GM19452 (cell line): ENCODE measurements at regions not wholly inside any gene's neighbourhood (a gene's known extent, or its start where the extent isn't known, plus 50 kb on each side); places are given as distances from the start of the nearest gene placed in this dataset.

Experiments
- ATAC-seq: cut with Tn5 transposase; IDR thresholded peaks from one replicate; pipeline ENCODE4 v1.9.1; 2021; ENCODE audit not compliant: unreplicated experiment

- ATAC-seq: no peak
Measured at GRCh38 chr13:97057176-97057575, 62.9 kb upstream of the OXGR1 start.

GRCh38 chr13:97058391-97058790 is 64.1 kb upstream of the OXGR1 start:
- no peak for ATAC-seq

- ATAC-seq: no peak
Measured at GRCh38 chr13:97058926-97059325, 64.7 kb upstream of the OXGR1 start.

- ATAC-seq: no peak
Measured at GRCh38 chr13:97067017-97067895, 73.0 kb upstream of the OXGR1 start.

GRCh38 chr13:97068151-97068550 is 73.9 kb upstream of the OXGR1 start:
- ATAC-seq: no peak

DNA sequence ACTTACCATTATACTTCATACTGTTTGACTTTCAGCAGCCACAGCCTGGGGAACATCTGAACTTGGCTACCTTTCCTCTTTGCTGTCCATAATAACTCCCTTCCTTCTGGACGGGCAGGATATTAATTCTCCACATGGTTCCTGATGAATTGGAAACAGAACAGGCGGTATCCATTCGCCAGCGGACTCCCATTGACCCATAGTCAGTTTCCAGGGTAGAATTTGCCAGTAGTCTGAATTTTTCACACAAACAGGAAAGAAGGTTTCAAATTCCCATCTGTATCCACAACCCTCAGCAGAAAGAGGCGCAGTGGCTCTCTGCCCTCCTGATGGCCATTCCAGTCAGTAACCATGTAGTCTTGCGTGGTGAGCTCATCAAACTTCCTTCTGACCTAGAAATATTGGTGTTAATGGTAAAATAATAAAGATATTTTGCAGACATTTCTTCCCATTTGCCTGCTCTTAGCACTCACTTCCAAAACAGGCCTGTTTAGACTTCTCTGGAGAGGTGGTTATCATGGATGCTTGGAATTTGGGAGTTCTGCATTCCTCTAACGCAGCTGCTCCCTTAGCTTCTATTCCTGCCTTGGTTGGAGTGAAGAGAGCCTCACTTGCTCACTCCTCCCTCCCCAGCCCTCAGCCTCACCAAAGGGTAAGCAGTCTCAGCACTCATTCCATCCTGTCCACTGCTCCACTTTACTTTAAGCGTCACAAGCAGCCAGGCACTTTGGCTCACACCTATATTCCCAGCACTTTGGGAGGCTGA is 75.0 kb upstream of the OXGR1 start:
- ATAC-seq: no peak

GRCh38 chr13:97072297-97072696 is 78.0 kb upstream of the OXGR1 start:
- no peak for ATAC-seq

DNA sequence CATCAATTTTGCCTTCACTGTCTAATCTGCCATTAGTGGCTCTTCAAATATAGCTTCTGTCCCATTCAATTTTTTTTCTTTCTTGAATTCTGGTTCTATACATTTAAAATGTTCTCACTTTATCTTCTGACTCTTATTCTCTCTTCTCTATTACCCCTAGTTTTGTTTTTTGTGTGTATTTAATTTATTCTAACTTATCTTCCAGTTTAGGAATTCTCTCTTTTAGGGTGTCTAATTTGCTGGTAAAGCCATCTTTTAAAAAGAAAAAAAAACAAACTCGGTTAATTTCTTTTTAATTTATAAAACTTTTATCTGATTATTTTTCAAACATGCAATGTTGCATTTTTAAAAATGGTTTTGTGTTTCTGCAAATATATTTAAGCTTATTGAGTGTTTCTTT is 80.3 kb upstream of the OXGR1 start:
- ATAC-seq: no peak

GRCh38 chr13:97076898-97077297 is 82.6 kb upstream of the OXGR1 start:
- no peak for ATAC-seq

DNA sequence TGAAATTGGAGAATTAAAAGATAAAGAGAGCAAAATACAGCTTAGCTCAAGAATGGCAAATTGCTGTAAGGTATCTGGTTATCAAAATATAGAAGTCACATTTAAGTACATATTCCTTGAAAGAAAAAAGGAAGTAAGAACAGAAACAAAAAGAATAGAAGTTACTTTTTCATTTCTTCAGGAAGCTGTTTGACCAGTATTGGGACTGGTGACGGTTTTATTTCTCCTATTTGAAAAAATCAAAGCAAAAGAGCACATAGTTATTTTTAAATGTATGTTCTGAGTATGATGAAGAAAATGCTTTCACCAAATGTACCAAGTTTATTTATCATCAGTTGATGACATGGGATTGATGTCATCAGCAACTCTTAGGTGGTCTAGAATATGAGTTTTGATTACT is 83.1 kb upstream of the OXGR1 start:
- no peak for ATAC-seq

DNA sequence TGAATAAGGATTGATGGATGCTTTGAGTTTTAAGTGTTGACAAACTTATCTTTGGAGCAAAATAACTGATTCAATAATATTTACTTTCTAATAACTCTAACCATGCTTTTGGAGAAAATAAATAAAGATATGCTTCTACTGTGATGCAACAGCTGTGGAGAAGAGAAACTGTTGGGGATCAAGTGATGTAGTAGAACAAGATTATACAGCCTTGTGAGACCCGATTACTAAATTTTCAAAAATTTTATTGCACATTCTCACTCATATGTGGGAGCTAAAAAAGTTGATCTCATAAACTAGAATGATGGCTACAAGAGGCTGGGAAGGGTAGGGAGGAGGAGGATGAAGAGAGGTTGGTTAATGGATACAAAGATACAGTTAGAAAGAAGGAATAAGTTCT is 85.5 kb upstream of the OXGR1 start:
- ATAC-seq: no peak

- no peak for ATAC-seq
Measured at GRCh38 chr13:97082461-97083207, 88.4 kb upstream of the OXGR1 start.

- no peak for ATAC-seq
Measured at GRCh38 chr13:97091196-97091595, 96.9 kb upstream of the OXGR1 start.

DNA sequence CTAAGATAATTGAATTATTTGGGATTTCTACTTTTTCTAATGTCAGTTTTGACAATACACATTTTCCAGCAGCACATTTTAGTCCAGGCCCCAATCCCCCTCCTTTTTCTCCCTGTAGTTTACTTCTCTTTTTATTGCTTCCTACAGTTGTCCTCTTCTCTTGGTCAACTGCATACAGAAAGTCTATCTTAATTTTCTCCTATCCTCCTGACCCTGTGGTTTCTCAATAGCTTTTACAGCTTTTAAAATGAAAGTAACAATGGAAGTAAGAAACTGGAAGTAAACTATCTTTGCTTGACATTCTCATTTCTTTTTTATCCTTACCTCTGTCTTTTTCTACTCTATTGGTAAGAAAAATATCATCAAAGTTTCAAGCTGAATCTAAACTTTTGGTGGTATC is 106.5 kb upstream of the OXGR1 start:
- no peak for ATAC-seq

DNA sequence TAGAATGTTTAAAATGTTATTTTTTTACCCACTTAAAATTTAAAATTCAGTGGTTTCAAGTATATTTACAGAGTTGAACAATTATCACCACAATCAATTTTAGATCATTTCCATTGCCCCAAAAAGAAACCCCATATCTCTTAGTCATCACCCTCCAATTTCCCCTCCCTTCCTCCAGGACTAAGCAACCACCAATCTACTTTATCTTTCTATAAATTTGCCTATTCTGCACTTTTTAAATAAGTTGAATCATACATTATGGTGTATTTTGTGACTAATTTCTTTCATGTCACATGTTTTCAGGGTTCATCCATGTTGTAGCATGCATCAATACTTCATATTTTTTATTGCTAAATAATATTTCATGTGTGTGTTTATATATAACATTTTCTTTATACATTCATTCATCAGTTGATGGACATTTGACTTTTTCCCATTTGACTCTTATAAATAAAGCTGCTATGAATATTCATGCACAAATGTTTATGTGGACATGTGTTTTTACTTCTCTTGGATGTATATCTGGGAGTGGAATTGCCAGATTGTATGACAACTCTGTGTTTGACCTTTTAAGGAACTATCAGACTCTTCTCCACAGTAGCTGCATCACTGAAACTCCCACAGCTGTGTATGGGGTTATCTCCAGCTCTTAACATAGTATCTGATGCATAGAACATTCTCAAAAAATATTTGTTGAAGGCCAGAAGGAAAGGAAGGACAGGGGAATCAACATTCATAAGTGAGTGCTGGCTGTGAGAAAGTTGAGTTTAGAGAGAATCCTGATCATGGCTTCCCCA is 107.8 kb upstream of the OXGR1 start:
- no peak for ATAC-seq

DNA sequence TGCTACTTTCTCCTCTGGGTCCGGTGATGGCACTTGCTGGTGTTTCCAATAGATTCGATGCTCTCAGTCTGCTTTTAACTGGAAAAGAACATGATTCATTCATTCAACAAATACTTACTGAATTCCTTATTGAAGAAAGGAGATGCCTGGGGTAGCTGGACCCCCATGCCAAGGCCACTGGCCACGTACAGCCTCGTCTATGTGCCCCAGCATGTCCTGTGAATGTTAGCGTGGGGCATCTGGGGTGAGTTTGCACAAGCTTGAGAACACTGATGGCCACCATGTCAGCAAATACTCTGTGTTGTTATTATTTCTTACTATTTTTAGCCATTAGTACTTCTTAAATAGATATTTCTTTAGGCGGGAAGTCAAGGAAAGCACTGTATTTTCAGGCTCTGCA is 112.0 kb upstream of the OXGR1 start:
- no peak for ATAC-seq

GRCh38 chr13:97107815-97108529 is 113.7 kb upstream of the OXGR1 start:
- no peak for ATAC-seq

DNA sequence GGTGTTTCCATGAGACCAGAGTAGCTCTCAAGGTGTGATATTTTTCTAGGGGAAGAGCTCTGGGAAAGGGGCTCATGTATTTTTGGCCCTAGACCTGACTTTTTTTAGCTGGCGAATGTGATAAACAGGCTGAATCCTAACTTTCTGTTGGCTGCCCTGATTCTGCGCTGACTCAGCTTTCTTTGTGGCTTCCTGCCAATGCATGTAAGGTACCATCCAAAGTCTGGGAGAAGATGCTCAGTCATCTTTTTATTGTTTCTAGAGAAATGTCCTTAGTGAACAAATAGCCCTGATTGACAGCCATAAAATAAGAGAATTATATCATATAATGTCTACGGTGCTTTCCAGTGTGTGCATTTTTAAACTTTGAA is 113.6 kb upstream of the MBNL2 start:
- no peak for ATAC-seq

DNA sequence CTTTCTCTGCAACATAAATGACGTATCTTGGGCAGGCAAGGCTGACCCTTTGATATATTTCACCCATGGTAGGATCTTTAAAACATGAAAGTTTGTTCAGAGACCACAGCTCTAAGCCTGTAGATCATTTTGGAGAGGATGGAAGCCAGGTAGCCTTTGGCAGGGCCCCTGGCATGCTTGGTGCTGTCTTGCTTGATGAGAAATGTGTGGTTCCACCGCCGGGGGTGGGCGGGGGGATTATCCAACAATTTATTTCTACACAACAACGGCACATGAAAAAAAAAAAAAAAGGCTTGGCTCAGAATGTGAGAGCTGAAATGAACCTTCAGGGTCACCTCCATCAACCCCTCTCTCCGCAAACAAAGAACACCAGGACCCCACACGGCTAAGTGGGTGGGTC is 112.9 kb upstream of the MBNL2 start:
- ATAC-seq: no peak

GRCh38 chr13:97109841-97110492 is 112.2 kb upstream of the MBNL2 start:
- ATAC-seq: peak; percentile 99
